ENCODE measurements at regions not wholly inside any gene's neighbourhood (a gene's known extent, or its start where the extent isn't known, plus 50 kb on each side); places are given as distances from the start of the nearest gene placed in this dataset.

GRCh38 chr4:106687026-106687425 is 318.4 kb upstream of the GIMD1 start:
- no peak for DNase-seq (ENCODE audit: low read depth in 4 of 4, low spot score in 3 of 4)

DNA sequence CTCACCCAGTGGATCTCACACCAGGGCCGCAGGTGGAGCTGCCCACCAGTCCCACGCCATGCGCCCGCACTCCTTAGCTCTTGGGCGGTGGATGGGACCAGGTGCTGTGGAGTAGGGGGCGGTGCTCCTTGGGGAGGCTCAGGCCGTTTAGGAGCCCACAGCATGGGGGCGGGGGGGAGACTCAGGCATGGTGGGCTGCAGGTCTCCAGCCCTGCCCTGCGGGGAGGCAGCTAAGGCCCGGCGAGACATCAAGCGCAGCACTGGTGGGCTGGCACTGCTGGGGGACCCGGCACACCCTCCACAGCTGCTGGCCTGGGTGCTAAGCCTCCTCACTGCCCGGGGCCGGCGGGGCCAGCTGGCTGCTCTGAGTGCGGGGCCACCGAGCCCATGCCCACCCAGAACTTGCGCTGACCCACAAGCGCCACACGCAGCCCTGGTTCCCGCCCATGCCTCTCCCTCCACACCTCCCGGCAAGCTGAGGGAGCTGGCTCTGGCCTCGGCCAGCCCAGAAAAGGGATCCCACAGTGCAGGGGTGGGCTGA is 312.9 kb upstream of the GIMD1 start:
- DNase-seq (ENCODE audit: low read depth in 4 of 4, low spot score in 3 of 4) = no peak

GRCh38 chr4:106679063-106679462 is 310.5 kb upstream of the GIMD1 start:
- DNase-seq (ENCODE audit: low read depth in 4 of 4, low spot score in 3 of 4) = no peak

GRCh38 chr4:106677213-106677612 is 308.6 kb upstream of the GIMD1 start:
- DNase-seq (ENCODE audit: low read depth in 4 of 4, low spot score in 3 of 4) = no peak

- no peak for DNase-seq (ENCODE audit: low read depth in 4 of 4, low spot score in 3 of 4)
Measured at GRCh38 chr4:106676173-106676921, 307.8 kb upstream of the GIMD1 start.

- no peak for DNase-seq (ENCODE audit: low read depth in 4 of 4, low spot score in 3 of 4)
Measured at GRCh38 chr4:106671716-106672115, 303.1 kb upstream of the GIMD1 start.

DNA sequence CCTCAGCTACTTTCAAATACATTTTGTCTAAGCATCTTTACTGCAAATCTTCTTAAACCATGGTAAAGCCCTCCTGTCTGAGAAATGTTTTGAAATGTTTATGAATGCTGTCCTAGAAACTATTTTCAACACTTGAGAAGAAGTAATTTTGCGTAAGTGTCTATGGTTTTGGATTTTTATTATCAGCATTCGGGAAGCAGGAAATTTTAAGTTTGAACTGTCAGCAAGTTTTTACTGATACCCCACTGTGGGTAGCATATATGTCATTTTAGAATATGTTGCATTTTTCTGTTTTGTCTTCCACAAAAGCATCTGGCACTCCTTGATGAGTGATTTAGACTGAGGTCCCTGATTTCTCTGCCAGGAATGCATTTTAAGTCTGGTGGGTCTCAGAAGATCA is 302.4 kb upstream of the GIMD1 start:
- no peak for DNase-seq (ENCODE audit: low read depth in 4 of 4, low spot score in 3 of 4)

GRCh38 chr4:106659371-106659770 is 290.8 kb upstream of the GIMD1 start:
- DNase-seq (ENCODE audit: low read depth in 4 of 4, low spot score in 3 of 4) = no peak

- DNase-seq (ENCODE audit: low read depth in 4 of 4, low spot score in 3 of 4) = no peak
Measured at GRCh38 chr4:106652095-106652494, 283.5 kb upstream of the GIMD1 start.

- no peak for DNase-seq (ENCODE audit: low read depth in 4 of 4, low spot score in 3 of 4)
Measured at GRCh38 chr4:106650701-106651100, 282.1 kb upstream of the GIMD1 start.

DNA sequence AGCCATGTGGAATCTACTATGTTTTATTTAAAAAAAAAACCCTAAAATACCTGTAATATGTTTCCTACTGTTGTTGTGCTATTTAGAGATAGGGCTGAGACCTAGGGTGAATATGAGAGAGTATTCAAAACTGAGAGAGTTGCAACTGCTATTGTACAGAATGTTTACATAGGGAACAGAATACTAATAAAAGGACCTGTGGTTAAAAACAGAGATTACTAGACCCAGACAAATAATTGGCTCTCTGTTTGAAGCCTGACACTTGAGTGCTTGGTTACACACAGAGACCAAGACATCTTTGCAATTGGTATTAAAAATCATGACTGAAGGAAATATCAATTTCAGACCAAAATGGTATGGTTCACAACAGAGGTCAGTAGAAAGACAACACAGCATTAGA is 278.9 kb upstream of the GIMD1 start:
- no peak for DNase-seq (ENCODE audit: low read depth in 4 of 4, low spot score in 3 of 4)

- DNase-seq (ENCODE audit: low read depth in 4 of 4, low spot score in 3 of 4) = no peak
Measured at GRCh38 chr4:106629268-106629625, 260.7 kb upstream of the GIMD1 start.

GRCh38 chr4:106628586-106629267 is 260.1 kb upstream of the GIMD1 start:
- no peak for DNase-seq (ENCODE audit: low read depth in 4 of 4, low spot score in 3 of 4)

- DNase-seq (ENCODE audit: low read depth in 4 of 4, low spot score in 3 of 4) = no peak
Measured at GRCh38 chr4:106627051-106627450, 258.5 kb upstream of the GIMD1 start.

- DNase-seq (ENCODE audit: low read depth in 4 of 4, low spot score in 3 of 4) = no peak
Measured at GRCh38 chr4:106624671-106625070, 256.1 kb upstream of the GIMD1 start.

GRCh38 chr4:106618956-106619355 is 250.4 kb upstream of the GIMD1 start:
- no peak for DNase-seq (ENCODE audit: low read depth in 4 of 4, low spot score in 3 of 4)

GRCh38 chr4:106615961-106616360 is 247.4 kb upstream of the GIMD1 start:
- no peak for DNase-seq (ENCODE audit: low read depth in 4 of 4, low spot score in 3 of 4)

GRCh38 chr4:106615410-106615945 is 246.9 kb upstream of the GIMD1 start:
- no peak for DNase-seq (ENCODE audit: low read depth in 4 of 4, low spot score in 3 of 4)

GRCh38 chr4:106614441-106614840 is 245.9 kb upstream of the GIMD1 start:
- no peak for DNase-seq (ENCODE audit: low read depth in 4 of 4, low spot score in 3 of 4)

DNA sequence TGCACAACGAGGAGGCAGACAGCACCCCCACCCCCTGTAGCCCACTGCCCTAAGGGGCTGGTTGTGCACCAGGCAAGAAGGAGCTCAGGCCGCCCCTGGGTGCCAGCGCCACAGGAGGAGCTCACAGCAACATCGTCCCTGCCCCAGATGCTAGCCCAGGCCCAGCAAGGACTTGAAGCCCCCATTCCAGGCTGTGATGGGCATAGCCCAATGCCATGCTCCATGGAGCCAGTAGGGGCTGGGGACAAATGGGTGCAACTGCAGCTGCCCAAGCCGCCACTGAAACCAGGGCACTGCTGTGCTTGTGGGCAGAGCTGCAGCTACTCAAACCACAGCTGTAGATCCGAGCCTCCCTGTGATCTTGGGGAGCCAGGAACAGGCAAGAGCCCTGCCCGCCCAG is 241.3 kb upstream of the GIMD1 start:
- no peak for DNase-seq (ENCODE audit: low read depth in 4 of 4, low spot score in 3 of 4)

DNA sequence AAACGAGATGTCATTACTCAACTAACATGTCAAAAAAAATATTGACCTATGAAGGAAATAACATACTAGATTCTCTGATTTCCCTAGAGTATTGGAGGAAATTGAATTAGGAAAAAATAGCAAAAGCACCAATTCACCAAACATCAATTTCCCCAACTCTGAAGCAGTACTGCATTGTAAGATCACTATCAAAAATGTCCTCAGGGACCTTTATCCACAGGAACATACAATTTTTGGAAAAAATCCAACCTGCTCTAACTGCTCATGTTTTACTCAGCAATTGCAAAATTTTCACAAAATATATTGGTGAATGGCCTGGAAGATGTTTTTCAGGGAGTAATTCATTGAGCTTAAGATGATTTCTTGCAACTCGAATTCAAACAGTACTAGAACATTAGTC is 239.0 kb upstream of the GIMD1 start:
- no peak for DNase-seq (ENCODE audit: low read depth in 4 of 4, low spot score in 3 of 4)
